HL-60 (cell line): ENCODE measurements at regions not wholly inside any gene's neighbourhood (a gene's known extent, or its start where the extent isn't known, plus 50 kb on each side); places are given as distances from the start of the nearest gene placed in this dataset.

Source experiments
- DNase-seq, 2 experiments: peaks; one replicate each; pipeline ENCODE4 v3.0.0-alpha.2; 2010 to 2020; ENCODE audit warnings: low read depth in 1 of 2, low spot score in 1 of 2
- H3K27ac ChIP-seq: fragments of 250-450 bp; sonication (Bioruptor Pico); replicated peaks from 2 replicates; pipeline ENCODE4 v1.5.1; 2020; ENCODE audit warnings: mild to moderate bottlenecking, moderate library complexity
- H3K27me3 ChIP-seq: fragments of 250-450 bp; sonication (Bioruptor Pico); 2 replicates; pipeline ENCODE4 v1.5.1; 2021; ENCODE audit warnings: mild to moderate bottlenecking, moderate library complexity; ENCODE audit not compliant: insufficient read depth, poor library complexity, severe bottlenecking
- H3K4me3 ChIP-seq: replicated peaks from 2 replicates; pipeline ENCODE4 v1.5.1; 2011; ENCODE audit warnings: mild to moderate bottlenecking, control low read depth, low read length; ENCODE audit not compliant: insufficient read depth
- CTCF ChIP-seq: IDR thresholded peaks from one replicate; pipeline ENCODE4 v1.5.1; 2011; ENCODE audit warnings: low read length, control low read depth, inconsistent platforms; ENCODE audit not compliant: insufficient read depth
- GABPA ChIP-seq: IDR thresholded peaks from 2 replicates; pipeline ENCODE4 v1.6.1; 2012; ENCODE audit warnings: low read depth
- POLR2AphosphoS5 ChIP-seq: IDR thresholded peaks from 2 replicates; pipeline ENCODE4 v1.6.1; 2012; ENCODE audit warnings: low read depth
- REST ChIP-seq: IDR thresholded peaks from 2 replicates; pipeline ENCODE4 v1.6.1; 2012; ENCODE audit warnings: low read depth; ENCODE audit not compliant: insufficient replicate concordance
- SPI1 ChIP-seq: IDR thresholded peaks from 2 replicates; pipeline ENCODE4 v1.6.1; 2012; ENCODE audit warnings: low read depth, mild to moderate bottlenecking, borderline replicate concordance

- Histone ChIP-seq H3K27me3 (no peaks in the 10 kb centered on the region), H3K4me3 (no peak overlapping the region), H3K27ac (no peak overlapping the region)
- DNase-seq: no peak
- no peak for TF ChIP-seq SPI1
- TF ChIP-seq REST: no peak
- no peak for TF ChIP-seq POLR2AphosphoS5
- no peak for TF ChIP-seq GABPA
- no peak for TF ChIP-seq CTCF
These were observed 313.0 kb downstream of the GADD45G start for GRCh38 chr9:89917861-89918260.

GRCh38 chr9:89919171-89919681, 314.4 kb downstream of the GADD45G start:
- TF ChIP-seq CTCF (peak; percentile 20), SPI1 (no peak)
- Histone ChIP-seq H3K4me3 (no peak overlapping the region), H3K27me3 (no peaks in the 10 kb centered on the region), H3K27ac (no peak overlapping the region)
- DNase-seq: peak in 1 of 2 experiments; percentile 52

GRCh38 chr9:89920131-89920530, 315.3 kb downstream of the GADD45G start:
- H3K4me3 ChIP-seq: no peak overlapping the region
- H3K27ac ChIP-seq: no peak overlapping the region
- DNase-seq: no peak
- TF ChIP-seq POLR2AphosphoS5 (no peak), REST (no peak), CTCF (no peak), GABPA (no peak), SPI1 (no peak)
- no peaks in the 10 kb centered on the region for H3K27me3 ChIP-seq

- no peak overlapping the region for H3K27ac ChIP-seq
- no peaks in the 10 kb centered on the region for H3K27me3 ChIP-seq
- no peak overlapping the region for H3K4me3 ChIP-seq
- TF ChIP-seq GABPA: no peak
- no peak for TF ChIP-seq REST
- no peak for TF ChIP-seq CTCF
- TF ChIP-seq POLR2AphosphoS5: no peak
- no peak for TF ChIP-seq SPI1
- DNase-seq: no peak
These were observed 316.1 kb downstream of the GADD45G start for GRCh38 chr9:89920951-89921350.
